Eye (tissue), 1 donor: ENCODE measurements at regions not wholly inside any gene's neighbourhood (a gene's known extent, or its start where the extent isn't known, plus 50 kb on each side); places are given as distances from the start of the nearest gene placed in this dataset.
A peak's percentile ranks its signal among the peaks of the same experiment; 100 is the strongest.

Experiments used
- DNase-seq: peaks from one replicate; pipeline ENCODE4 v3.0.0-alpha.2; 2015

- DNase-seq, result no peak
These were observed 222.3 kb upstream of the CDH19 start for GRCh38 chr18:66826211-66826610.

- no peak for DNase-seq
These were observed 221.5 kb upstream of the CDH19 start for GRCh38 chr18:66825347-66825746.

- no peak for DNase-seq
These were observed 215.3 kb upstream of the CDH19 start for GRCh38 chr18:66819235-66819634.

- no peak for DNase-seq
These were observed 209.2 kb upstream of the CDH19 start for GRCh38 chr18:66813138-66813537.

- no peak for DNase-seq
These were observed 191.2 kb upstream of the CDH19 start for GRCh38 chr18:66795051-66795450.

GRCh38 chr18:66792466-66792865, 188.6 kb upstream of the CDH19 start:
- no peak for DNase-seq

- DNase-seq, result no peak
These were observed 176.7 kb upstream of the CDH19 start for GRCh38 chr18:66780609-66781008.

- no peak for DNase-seq
These were observed 174.2 kb upstream of the CDH19 start for GRCh38 chr18:66778048-66778447.

GRCh38 chr18:66769375-66769774, 165.5 kb upstream of the CDH19 start:
- DNase-seq, result no peak

- no peak for DNase-seq
These were observed 160.3 kb upstream of the CDH19 start for GRCh38 chr18:66764230-66764629.

GRCh38 chr18:66761166-66761565, 157.3 kb upstream of the CDH19 start:
- DNase-seq, result no peak

GRCh38 chr18:66760559-66760958, 156.7 kb upstream of the CDH19 start:
- DNase-seq, result no peak

- DNase-seq, result no peak
These were observed 155.3 kb upstream of the CDH19 start for GRCh38 chr18:66759050-66759828.

GRCh38 chr18:66757946-66758345, 154.1 kb upstream of the CDH19 start:
- DNase-seq, result no peak

- no peak for DNase-seq
These were observed 150.4 kb upstream of the CDH19 start for GRCh38 chr18:66754335-66754734.

- DNase-seq, result no peak
These were observed 148.8 kb upstream of the CDH19 start for GRCh38 chr18:66752733-66753132.

GRCh38 chr18:66749481-66750035, 145.7 kb upstream of the CDH19 start:
- no peak for DNase-seq

- no peak for DNase-seq
These were observed 145.1 kb upstream of the CDH19 start for GRCh38 chr18:66749030-66749429.

GRCh38 chr18:66742832-66743231, 138.9 kb upstream of the CDH19 start:
- DNase-seq, result no peak

GRCh38 chr18:66735933-66736332, 132.0 kb upstream of the CDH19 start:
- no peak for DNase-seq

GRCh38 chr18:66734451-66734850, 130.6 kb upstream of the CDH19 start:
- DNase-seq, result no peak

GRCh38 chr18:66731890-66732289, 128.0 kb upstream of the CDH19 start:
- peak; percentile 76 for DNase-seq

GRCh38 chr18:66729442-66730239, 125.8 kb upstream of the CDH19 start:
- DNase-seq, result no peak

GRCh38 chr18:66728951-66729350, 125.1 kb upstream of the CDH19 start:
- no peak for DNase-seq
